ENCODE measurements at regions not wholly inside any gene's neighbourhood (a gene's known extent, or its start where the extent isn't known, plus 50 kb on each side); places are given as distances from the start of the nearest gene placed in this dataset.

DNA sequence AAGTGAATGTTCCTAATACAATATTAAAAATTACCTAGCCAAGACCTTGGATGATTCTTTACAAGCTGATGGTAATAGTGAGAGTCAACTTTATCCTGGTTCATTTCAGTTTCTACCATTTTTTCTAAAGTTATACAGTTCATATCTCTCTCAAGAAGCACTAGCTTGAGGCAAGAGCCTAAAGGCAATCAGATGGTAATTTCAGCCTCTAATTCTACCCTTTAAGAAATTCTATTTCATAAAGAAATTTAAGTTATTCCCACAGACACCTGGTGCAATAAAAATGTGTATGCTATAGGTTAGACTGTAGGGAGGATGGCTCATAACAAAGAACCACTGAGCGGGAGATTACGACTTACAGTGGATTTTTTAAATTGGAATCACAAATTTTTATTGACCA, 984.2 kb upstream of the ADGRL3 start:
- Histone ChIP-seq H3K27ac (no peak overlapping the region), H3K27me3 (no peaks in the 10 kb centered on the region), H3K36me3 (no peaks in the 10 kb centered on the region), H3K4me1 (no peaks in the 10 kb centered on the region), H3K4me3 (no peak overlapping the region), H3K9me3 (no peaks in the 10 kb centered on the region)
- no peak for DNase-seq (ENCODE audit: low spot score in 2 of 2)
- WGBS, 2 donors = 96 to 98% methylated on average over 2 of the region's 2 CpGs
- TF ChIP-seq EP300 (IDR thresholded peaks at IDR 0.05) = no peak
- TF ChIP-seq POLR2A (IDR thresholded peaks at IDR 0.05) = no peak
- TF ChIP-seq, protein P1, sequence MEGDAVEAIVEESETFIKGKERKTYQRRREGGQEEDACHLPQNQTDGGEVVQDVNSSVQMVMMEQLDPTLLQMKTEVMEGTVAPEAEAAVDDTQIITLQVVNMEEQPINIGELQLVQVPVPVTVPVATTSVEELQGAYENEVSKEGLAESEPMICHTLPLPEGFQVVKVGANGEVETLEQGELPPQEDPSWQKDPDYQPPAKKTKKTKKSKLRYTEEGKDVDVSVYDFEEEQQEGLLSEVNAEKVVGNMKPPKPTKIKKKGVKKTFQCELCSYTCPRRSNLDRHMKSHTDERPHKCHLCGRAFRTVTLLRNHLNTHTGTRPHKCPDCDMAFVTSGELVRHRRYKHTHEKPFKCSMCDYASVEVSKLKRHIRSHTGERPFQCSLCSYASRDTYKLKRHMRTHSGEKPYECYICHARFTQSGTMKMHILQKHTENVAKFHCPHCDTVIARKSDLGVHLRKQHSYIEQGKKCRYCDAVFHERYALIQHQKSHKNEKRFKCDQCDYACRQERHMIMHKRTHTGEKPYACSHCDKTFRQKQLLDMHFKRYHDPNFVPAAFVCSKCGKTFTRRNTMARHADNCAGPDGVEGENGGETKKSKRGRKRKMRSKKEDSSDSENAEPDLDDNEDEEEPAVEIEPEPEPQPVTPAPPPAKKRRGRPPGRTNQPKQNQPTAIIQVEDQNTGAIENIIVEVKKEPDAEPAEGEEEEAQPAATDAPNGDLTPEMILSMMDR (IDR thresholded peaks at IDR 0.05) = no peak

DNA sequence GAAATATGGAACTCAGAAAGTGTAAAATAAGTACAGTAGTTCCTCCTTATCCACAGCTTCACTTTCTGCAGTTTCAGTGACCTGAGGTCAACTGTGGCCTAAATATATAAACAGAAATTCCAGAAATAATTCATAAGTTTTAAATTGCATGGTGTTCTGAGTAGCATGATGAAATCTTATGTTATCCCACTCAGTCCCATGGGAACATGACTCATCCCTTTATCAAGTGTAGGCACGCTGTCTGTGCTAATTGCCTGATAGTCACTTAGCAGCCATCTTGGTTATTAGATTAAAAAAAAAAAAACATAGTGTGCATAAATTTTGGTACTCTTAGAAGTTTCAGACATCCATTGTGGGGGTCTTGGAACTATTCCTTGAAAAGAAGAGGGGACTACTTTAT, 983.4 kb upstream of the ADGRL3 start:
- Histone ChIP-seq H3K36me3 (no peaks in the 10 kb centered on the region), H3K27ac (no peak overlapping the region), H3K4me1 (no peaks in the 10 kb centered on the region), H3K4me3 (no peak overlapping the region), H3K9me3 (no peaks in the 10 kb centered on the region), H3K27me3 (no peaks in the 10 kb centered on the region)
- 50 to 61% methylated on average over 1 of the region's 1 CpG for WGBS, 2 donors
- DNase-seq (ENCODE audit: low spot score in 2 of 2) = no peak
- no peak for TF ChIP-seq POLR2A (IDR thresholded peaks at IDR 0.05)
- TF ChIP-seq, protein P1 (IDR thresholded peaks at IDR 0.05) = no peak
- TF ChIP-seq EP300 (IDR thresholded peaks at IDR 0.05) = no peak

DNA sequence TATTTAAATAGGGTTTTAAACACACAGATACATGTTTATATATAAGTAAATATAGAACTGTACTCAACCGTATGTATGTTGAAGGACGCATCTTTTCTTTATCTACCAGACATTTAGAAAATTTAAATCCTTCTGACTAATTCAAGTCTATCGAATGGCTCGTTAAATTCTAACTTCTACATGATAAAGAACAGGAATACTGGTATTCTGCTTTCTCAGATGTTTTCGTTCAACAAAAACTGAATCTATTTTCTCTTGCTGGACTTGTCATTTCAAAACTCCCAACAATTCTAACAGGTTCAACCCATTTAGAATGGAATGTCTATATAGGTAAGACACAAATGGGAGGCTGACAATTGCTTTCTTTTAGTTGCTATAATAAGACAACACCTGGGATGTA, 978.3 kb upstream of the ADGRL3 start:
- H3K4me1 ChIP-seq = peaks cover 0 to 4% (median 0%) of the 10 kb centered on the region in 4 donors
- H3K27me3 ChIP-seq = no peaks in the 10 kb centered on the region
- no peak overlapping the region for H3K27ac ChIP-seq
- H3K4me3 ChIP-seq = no peak overlapping the region
- DNase-seq (ENCODE audit: low spot score in 2 of 2) = no peak
- H3K9me3 ChIP-seq = no peaks in the 10 kb centered on the region
- no peak for TF ChIP-seq EP300 (IDR thresholded peaks at IDR 0.05)
- TF ChIP-seq, protein P1 (IDR thresholded peaks at IDR 0.05) = no peak
- no peaks in the 10 kb centered on the region for H3K36me3 ChIP-seq
- WGBS, 2 donors = 95 to 97% methylated on average over 5 of the region's 5 CpGs

DNA sequence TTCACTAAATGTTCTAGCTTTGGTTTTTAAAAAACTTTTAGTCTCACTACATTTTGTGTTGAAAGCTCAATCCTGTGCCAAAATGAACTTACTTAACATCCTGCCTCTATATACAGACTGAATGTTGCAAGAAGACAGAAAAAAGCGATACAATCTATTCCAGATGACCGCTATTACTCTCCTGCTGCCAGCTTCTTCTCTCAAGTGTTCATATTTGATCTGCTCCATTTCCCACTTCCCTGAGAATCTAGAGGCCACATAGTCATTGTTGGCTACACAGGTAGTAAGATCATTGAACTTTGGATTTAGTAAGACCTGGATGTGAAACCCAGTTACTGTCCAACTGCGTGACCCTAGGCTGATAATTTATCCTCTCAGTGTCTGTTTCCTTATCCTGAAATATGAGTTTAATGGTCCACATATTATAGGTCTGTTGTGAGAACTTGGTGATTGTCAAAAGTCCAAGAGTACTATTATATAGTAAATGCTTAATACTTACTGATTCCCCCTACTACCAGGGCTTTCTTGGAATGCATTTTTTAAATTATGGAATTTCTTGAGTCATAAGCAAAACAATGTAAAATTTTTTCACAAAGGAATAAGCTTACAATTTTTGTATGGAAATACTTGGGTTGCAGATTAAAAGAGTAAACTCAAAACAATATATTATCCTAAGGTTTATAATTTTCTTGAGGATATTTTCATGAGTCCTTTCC, 976.8 kb upstream of the ADGRL3 start:
- Histone ChIP-seq H3K4me1 (peaks cover 0 to 4% (median 0%) of the 10 kb centered on the region in 4 donors), H3K27ac (no peak overlapping the region), H3K36me3 (no peaks in the 10 kb centered on the region), H3K27me3 (no peaks in the 10 kb centered on the region), H3K4me3 (no peak overlapping the region), H3K9me3 (no peaks in the 10 kb centered on the region)
- WGBS, 2 donors = 65 to 68% methylated on average over 3 of the region's 3 CpGs
- TF ChIP-seq EP300 (IDR thresholded peaks at IDR 0.05) (no peak), POLR2A (IDR thresholded peaks at IDR 0.05) (no peak)
- TF ChIP-seq, protein P1 (IDR thresholded peaks at IDR 0.05) = no peak
- DNase-seq (ENCODE audit: low spot score in 2 of 2) = no peak

DNA sequence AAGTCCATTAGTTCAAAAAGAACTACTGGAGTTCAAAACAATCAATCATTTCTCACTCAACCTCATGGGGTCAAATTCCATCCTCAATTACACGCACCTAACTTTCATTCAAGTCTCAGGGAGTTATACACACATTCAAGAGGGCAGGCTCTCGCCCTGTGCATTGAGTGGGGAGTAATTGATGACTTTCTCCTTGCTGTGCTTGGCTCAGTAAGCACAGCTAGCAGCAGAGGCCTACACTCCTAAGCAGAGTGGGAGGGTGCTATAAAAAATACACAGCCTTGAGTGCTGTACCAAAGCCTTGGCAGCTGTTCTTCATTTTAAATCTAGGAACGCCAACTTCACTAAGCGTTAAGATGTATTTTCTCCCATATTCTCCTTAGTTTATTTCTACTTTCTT, 958.3 kb upstream of the ADGRL3 start:
- no peaks in the 10 kb centered on the region for H3K4me1 ChIP-seq
- TF ChIP-seq POLR2A (IDR thresholded peaks at IDR 0.05) = no peak
- TF ChIP-seq, protein P1 (IDR thresholded peaks at IDR 0.05) = no peak
- TF ChIP-seq EP300 (IDR thresholded peaks at IDR 0.05) = no peak
- no peak overlapping the region for H3K4me3 ChIP-seq
- 50 to 65% methylated on average over 4 of the region's 4 CpGs for WGBS, 2 donors
- H3K9me3 ChIP-seq = no peaks in the 10 kb centered on the region
- no peak overlapping the region for H3K27ac ChIP-seq
- no peaks in the 10 kb centered on the region for H3K27me3 ChIP-seq
- H3K36me3 ChIP-seq = no peaks in the 10 kb centered on the region
- DNase-seq (ENCODE audit: low spot score in 2 of 2) = no peak

Data from tibial nerve (tissue), 4 donors.